DMS79 treated with DMSO at 0.1 percent for 48 hours (cell line): ENCODE measurements at regions not wholly inside any gene's neighbourhood (a gene's known extent, or its start where the extent isn't known, plus 50 kb on each side); places are given as distances from the start of the nearest gene placed in this dataset.
"Not testable (repeated sequence)": the region's sequence is repeated elsewhere in the genome, so short reads cannot be mapped to it uniquely, and the experiment has no call there.

Experiments
- DNase-seq: peaks from one replicate; lab custom pipeline; 2025; lab: John Stamatoyannopoulos, UW

GRCh38 chr12:128021561-128021960 lies 245.4 kb upstream of the TMEM132C start:
- no peak for DNase-seq

- DNase-seq: peak; percentile 15
Measured at GRCh38 chr12:128025589-128026245, 241.3 kb upstream of the TMEM132C start.

- no peak for DNase-seq
Measured at GRCh38 chr12:128026696-128027574, 240.0 kb upstream of the TMEM132C start.

GRCh38 chr12:128033473-128033872 lies 233.5 kb upstream of the TMEM132C start:
- no peak for DNase-seq

GRCh38 chr12:128040971-128041370 lies 226.0 kb upstream of the TMEM132C start:
- DNase-seq: no peak

- not testable (repeated sequence) for DNase-seq
Measured at GRCh38 chr12:128042283-128042682, 224.7 kb upstream of the TMEM132C start.

GRCh38 chr12:128042825-128043224 lies 224.1 kb upstream of the TMEM132C start:
- no peak for DNase-seq

- DNase-seq: no peak
Measured at GRCh38 chr12:128043317-128043716, 223.7 kb upstream of the TMEM132C start.

- peak; percentile 96 for DNase-seq
Measured at GRCh38 chr12:128047266-128048060, 219.5 kb upstream of the TMEM132C start.

- no peak for DNase-seq
Measured at GRCh38 chr12:128052331-128052730, 214.6 kb upstream of the TMEM132C start.

- DNase-seq: no peak
Measured at GRCh38 chr12:128052777-128053176, 214.2 kb upstream of the TMEM132C start.

GRCh38 chr12:128055567-128055966 lies 211.4 kb upstream of the TMEM132C start:
- DNase-seq: no peak

- no peak for DNase-seq
Measured at GRCh38 chr12:128056136-128056801, 210.7 kb upstream of the TMEM132C start.

- DNase-seq: no peak
Measured at GRCh38 chr12:128057586-128057985, 209.4 kb upstream of the TMEM132C start.

GRCh38 chr12:128059621-128060370 lies 207.2 kb upstream of the TMEM132C start:
- DNase-seq: no peak

- no peak for DNase-seq
Measured at GRCh38 chr12:128068211-128068610, 198.8 kb upstream of the TMEM132C start.

GRCh38 chr12:128069359-128069997 lies 197.5 kb upstream of the TMEM132C start:
- DNase-seq: no peak

GRCh38 chr12:128073937-128074336 lies 193.0 kb upstream of the TMEM132C start:
- DNase-seq: no peak

- no peak for DNase-seq
Measured at GRCh38 chr12:128075332-128075731, 191.6 kb upstream of the TMEM132C start.

GRCh38 chr12:128076188-128076587 lies 190.8 kb upstream of the TMEM132C start:
- DNase-seq: no peak
